ENCODE measurements at regions not wholly inside any gene's neighbourhood (a gene's known extent, or its start where the extent isn't known, plus 50 kb on each side); places are given as distances from the start of the nearest gene placed in this dataset.

GRCh38 chr5:155936520-155937406 is 390.2 kb upstream of the SGCD start:
- DNase-seq: no peak

GRCh38 chr5:155938051-155938450 is 388.9 kb upstream of the SGCD start:
- no peak for DNase-seq

- DNase-seq: no peak
Observed at GRCh38 chr5:155941340-155941739, 385.6 kb upstream of the SGCD start.

- DNase-seq: peak; percentile 36
Observed at GRCh38 chr5:155943516-155944407, 383.2 kb upstream of the SGCD start.

GRCh38 chr5:155947394-155948062 is 379.4 kb upstream of the SGCD start:
- no peak for DNase-seq

- no peak for DNase-seq
Observed at GRCh38 chr5:155948576-155948975, 378.4 kb upstream of the SGCD start.

- DNase-seq: peak; percentile 65
Observed at GRCh38 chr5:155952486-155953089, 374.4 kb upstream of the SGCD start.

GRCh38 chr5:155953335-155953734 is 373.6 kb upstream of the SGCD start:
- no peak for DNase-seq

GRCh38 chr5:155954701-155955445 is 372.1 kb upstream of the SGCD start:
- no peak for DNase-seq

- DNase-seq: no peak
Observed at GRCh38 chr5:155957884-155958283, 369.1 kb upstream of the SGCD start.

- no peak for DNase-seq
Observed at GRCh38 chr5:155959082-155959481, 367.9 kb upstream of the SGCD start.

- no peak for DNase-seq
Observed at GRCh38 chr5:155960177-155960576, 366.8 kb upstream of the SGCD start.

- no peak for DNase-seq
Observed at GRCh38 chr5:155969537-155969936, 357.4 kb upstream of the SGCD start.

GRCh38 chr5:155974369-155974768 is 352.6 kb upstream of the SGCD start:
- DNase-seq: no peak

- no peak for DNase-seq
Observed at GRCh38 chr5:155978850-155979249, 348.1 kb upstream of the SGCD start.

GRCh38 chr5:155982354-155982753 is 344.6 kb upstream of the SGCD start:
- no peak for DNase-seq

- peak; percentile 70 for DNase-seq
Observed at GRCh38 chr5:155983954-155984353, 343.0 kb upstream of the SGCD start.

- DNase-seq: no peak
Observed at GRCh38 chr5:155987265-155987810, 339.6 kb upstream of the SGCD start.

- no peak for DNase-seq
Observed at GRCh38 chr5:155989879-155990278, 337.1 kb upstream of the SGCD start.

GRCh38 chr5:155996123-155996522 is 330.8 kb upstream of the SGCD start:
- DNase-seq: no peak

- DNase-seq: no peak
Observed at GRCh38 chr5:155998257-155998656, 328.7 kb upstream of the SGCD start.

- DNase-seq: no peak
Observed at GRCh38 chr5:156000115-156000514, 326.8 kb upstream of the SGCD start.

All from NCI-H1048 (cell line).